Esophagus squamous epithelium (tissue), 4 donors: ENCODE measurements at regions not wholly inside any gene's neighbourhood (a gene's known extent, or its start where the extent isn't known, plus 50 kb on each side); places are given as distances from the start of the nearest gene placed in this dataset.

Source experiments
- POLR2A ChIP-seq, 4 donors: fragments of 450-650 bp; IDR thresholded peaks; one replicate each; pipeline ENCODE4 v1.6.1; 2017; ENCODE audit warnings: antibody characterized with exemption in 4 of 4, mild to moderate bottlenecking in 4 of 4, moderate library complexity in 3 of 4
- TF ChIP-seq, protein P1 (sequence below), 6 experiments: fragments of 450-650 bp in 4 of 6; fragments of 200-600 bp in 2 of 6; sonication (generic) in 2 of 6; IDR thresholded peaks; one replicate each; pipeline ENCODE4 v1.5.1; 2016 to 2019; ENCODE audit warnings: antibody characterized with exemption in 6 of 6, mild to moderate bottlenecking in 4 of 6, moderate library complexity in 4 of 6

- TF ChIP-seq, protein P1, sequence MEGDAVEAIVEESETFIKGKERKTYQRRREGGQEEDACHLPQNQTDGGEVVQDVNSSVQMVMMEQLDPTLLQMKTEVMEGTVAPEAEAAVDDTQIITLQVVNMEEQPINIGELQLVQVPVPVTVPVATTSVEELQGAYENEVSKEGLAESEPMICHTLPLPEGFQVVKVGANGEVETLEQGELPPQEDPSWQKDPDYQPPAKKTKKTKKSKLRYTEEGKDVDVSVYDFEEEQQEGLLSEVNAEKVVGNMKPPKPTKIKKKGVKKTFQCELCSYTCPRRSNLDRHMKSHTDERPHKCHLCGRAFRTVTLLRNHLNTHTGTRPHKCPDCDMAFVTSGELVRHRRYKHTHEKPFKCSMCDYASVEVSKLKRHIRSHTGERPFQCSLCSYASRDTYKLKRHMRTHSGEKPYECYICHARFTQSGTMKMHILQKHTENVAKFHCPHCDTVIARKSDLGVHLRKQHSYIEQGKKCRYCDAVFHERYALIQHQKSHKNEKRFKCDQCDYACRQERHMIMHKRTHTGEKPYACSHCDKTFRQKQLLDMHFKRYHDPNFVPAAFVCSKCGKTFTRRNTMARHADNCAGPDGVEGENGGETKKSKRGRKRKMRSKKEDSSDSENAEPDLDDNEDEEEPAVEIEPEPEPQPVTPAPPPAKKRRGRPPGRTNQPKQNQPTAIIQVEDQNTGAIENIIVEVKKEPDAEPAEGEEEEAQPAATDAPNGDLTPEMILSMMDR (IDR thresholded peaks at IDR 0.05): no peak
- no peak for TF ChIP-seq POLR2A (IDR thresholded peaks at IDR 0.05)
Observed at GRCh38 chr1:14112613-14113012, 412.6 kb downstream of the PRDM2 start.
